D721Med (cell line): ENCODE measurements at regions not wholly inside any gene's neighbourhood (a gene's known extent, or its start where the extent isn't known, plus 50 kb on each side); places are given as distances from the start of the nearest gene placed in this dataset.

Experiments used
- DNase-seq: peaks from one replicate; pipeline ENCODE4 v3.0.0; 2011; ENCODE audit warnings: low spot score; ENCODE audit not compliant: insufficient read length
- FAIRE-seq: peaks from 2 replicates; lab custom pipeline; 2011; peaks lifted over from hg19 to GRCh38; lab: Jason Lieb, UNC
- TF ChIP-seq, protein P1 (sequence below): IDR thresholded peaks from 2 replicates; pipeline ENCODE4 v1.5.1; 2012; ENCODE audit warnings: mild to moderate bottlenecking, control low read depth; ENCODE audit not compliant: insufficient read depth; ENCODE audit errors: missing control alignments

- TF ChIP-seq, protein P1, sequence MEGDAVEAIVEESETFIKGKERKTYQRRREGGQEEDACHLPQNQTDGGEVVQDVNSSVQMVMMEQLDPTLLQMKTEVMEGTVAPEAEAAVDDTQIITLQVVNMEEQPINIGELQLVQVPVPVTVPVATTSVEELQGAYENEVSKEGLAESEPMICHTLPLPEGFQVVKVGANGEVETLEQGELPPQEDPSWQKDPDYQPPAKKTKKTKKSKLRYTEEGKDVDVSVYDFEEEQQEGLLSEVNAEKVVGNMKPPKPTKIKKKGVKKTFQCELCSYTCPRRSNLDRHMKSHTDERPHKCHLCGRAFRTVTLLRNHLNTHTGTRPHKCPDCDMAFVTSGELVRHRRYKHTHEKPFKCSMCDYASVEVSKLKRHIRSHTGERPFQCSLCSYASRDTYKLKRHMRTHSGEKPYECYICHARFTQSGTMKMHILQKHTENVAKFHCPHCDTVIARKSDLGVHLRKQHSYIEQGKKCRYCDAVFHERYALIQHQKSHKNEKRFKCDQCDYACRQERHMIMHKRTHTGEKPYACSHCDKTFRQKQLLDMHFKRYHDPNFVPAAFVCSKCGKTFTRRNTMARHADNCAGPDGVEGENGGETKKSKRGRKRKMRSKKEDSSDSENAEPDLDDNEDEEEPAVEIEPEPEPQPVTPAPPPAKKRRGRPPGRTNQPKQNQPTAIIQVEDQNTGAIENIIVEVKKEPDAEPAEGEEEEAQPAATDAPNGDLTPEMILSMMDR, result no peak
- DNase-seq (no peak), FAIRE-seq (no peak)
Measured at GRCh38 chr3:135559802-135560201, 405.7 kb upstream of the PPP2R3A start.

DNA sequence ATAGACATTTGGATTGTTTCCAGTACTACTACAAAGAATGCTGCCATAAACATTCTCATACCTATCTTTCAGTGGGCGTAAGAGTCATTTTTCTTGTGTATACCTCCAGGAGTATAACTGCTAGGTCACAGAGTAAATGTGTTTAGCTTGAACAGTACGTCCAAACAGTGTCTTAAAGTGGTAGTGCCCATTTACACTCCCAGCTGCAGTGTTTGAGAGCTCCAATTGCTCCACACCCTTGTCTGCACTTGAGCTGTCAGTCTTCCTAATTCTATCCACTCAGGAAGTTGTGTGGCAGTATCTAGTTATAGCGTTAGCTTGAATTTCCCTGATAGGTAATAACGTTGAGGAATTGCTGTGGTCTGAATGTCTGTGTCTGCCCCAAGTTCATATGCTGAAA lies 404.7 kb upstream of the PPP2R3A start:
- FAIRE-seq (no peak), DNase-seq (no peak)
- TF ChIP-seq, protein P1, result no peak

DNA sequence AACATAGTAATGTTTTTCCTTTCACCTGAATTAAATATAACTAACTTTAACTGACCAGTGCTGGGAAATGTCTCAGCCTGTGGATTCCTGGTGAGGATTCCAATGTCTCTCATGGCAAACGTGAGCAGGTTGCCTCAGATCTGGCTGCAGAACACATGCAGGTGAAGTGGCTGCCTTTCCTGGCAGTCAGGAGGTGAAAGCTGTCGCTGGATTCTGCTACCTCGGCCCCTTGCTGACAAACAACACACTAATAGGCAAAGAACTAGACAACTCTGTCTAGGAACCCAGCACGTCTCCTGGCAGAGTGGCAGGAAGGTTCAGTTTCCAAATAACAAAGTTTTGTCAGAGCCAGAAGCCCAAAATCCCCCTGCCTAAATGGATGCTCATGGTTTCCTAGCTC lies 400.8 kb upstream of the PPP2R3A start:
- DNase-seq, result no peak
- FAIRE-seq, result no peak

DNA sequence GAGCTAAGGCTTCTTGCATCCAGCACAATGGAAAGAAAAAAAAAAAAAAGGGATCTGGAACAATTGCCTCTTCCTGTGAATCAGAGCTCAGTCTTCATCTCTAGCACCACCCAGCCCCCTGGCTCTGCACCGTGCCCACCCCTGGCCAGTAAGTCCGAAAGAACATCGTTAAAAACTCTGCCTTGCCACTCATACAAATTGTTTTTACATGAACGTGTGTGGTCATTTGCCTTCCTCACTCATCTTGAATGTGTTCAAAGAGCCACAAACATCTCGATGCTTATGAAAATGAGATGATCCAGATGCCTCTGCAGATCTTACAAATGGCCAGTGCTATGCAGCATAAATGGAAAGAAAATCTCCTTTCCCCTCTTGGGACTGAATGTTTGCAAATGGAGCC lies 400.0 kb upstream of the PPP2R3A start:
- TF ChIP-seq, protein P1, result no peak
- FAIRE-seq, result no peak
- no peak for DNase-seq

More for the DNA sequence above, 400.8 kb upstream of the PPP2R3A start:
- TF ChIP-seq, protein P1, result no peak

GRCh38 chr3:135567223-135567622 lies 398.3 kb upstream of the PPP2R3A start:
- TF ChIP-seq, protein P1, result no peak
- no peak for FAIRE-seq
- no peak for DNase-seq

- TF ChIP-seq, protein P1, result no peak
- FAIRE-seq, result no peak
- DNase-seq, result no peak
Measured at GRCh38 chr3:135576751-135577150, 388.8 kb upstream of the PPP2R3A start.

DNA sequence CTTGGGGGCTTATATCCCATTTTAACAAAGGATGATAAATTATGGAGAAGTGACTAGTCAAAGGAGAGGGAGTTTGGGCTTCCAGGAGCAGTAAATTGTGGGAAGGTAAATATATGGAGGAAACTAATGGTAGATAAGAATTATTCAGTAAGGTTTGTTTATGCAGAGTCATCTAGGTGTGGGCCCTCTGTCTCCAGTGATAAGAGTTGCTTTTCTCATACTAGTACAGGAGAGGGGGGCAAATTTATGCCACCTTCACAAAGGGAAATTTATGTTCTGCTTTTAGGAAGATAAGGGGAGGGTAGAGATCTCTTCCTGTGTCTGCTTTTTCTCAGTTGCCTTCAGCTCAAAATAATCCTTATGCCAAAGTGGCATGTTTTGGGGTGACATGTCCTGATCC lies 383.7 kb upstream of the PPP2R3A start:
- no peak for DNase-seq
- FAIRE-seq, result no peak
- TF ChIP-seq, protein P1, result no peak
